Cerebellar nuclear complex (tissue), 1 donor: ENCODE measurements at regions not wholly inside any gene's neighbourhood (a gene's known extent, or its start where the extent isn't known, plus 50 kb on each side); places are given as distances from the start of the nearest gene placed in this dataset.
"Not testable (repeated sequence)": the region's sequence is repeated elsewhere in the genome, so short reads cannot be mapped to it uniquely, and the experiment has no call there.

Experiments used
- DNase-seq, 2 experiments: peaks; one replicate each; lab custom pipeline; 2025; lab: John Stamatoyannopoulos, UW

- no peak for DNase-seq
These were observed 67.9 kb downstream of the TTLL2 start for GRCh38 chr6:167392631-167393316.

DNA sequence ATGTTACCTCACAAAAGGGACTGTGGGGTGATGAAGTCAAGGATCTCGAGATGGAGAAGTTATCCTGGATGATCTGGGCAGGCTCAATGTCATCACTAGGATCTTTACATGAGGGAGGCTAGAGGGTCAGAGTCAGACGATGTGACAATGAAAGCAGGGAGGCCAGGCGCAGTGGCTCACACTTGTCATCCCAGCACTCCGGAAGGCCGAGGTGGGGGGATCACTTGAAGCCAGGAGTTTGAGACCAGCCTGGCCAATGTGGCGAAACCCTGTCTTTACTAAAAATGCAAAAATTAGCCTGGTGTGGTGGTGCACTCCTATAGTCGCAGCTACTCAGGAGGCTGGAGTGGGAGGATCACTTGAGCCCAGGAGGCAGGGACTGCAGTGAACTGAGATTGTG, 68.8 kb downstream of the TTLL2 start:
- no peak for DNase-seq

GRCh38 chr6:167394339-167394738, 69.5 kb downstream of the TTLL2 start:
- DNase-seq: no peak

- DNase-seq: no peak
These were observed 69.9 kb downstream of the TTLL2 start for GRCh38 chr6:167394820-167395219.

- no peak for DNase-seq
These were observed 71.3 kb downstream of the TTLL2 start for GRCh38 chr6:167396068-167396658.

- DNase-seq: no peak
These were observed 72.0 kb downstream of the TTLL2 start for GRCh38 chr6:167396659-167397490.

DNA sequence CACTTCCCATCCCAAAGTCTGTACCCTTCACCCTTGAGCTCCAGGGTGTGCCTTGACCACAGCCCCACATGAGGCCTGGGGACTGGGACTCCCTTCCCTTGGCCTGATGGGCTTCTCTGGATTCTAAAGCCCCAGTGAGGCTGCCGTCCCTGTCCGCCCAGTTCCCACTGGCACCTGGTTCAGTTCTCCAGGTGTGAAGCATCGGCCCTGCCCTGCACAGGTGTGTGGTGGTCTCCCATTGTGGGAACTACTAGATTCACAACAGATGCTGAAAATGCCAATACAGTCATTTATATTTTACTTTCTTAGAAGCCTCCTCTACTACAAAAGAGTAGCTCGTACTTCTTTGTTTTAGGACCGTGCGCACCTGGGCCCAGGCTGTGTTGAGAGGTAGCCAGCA, 72.8 kb downstream of the TTLL2 start:
- DNase-seq: no peak

DNA sequence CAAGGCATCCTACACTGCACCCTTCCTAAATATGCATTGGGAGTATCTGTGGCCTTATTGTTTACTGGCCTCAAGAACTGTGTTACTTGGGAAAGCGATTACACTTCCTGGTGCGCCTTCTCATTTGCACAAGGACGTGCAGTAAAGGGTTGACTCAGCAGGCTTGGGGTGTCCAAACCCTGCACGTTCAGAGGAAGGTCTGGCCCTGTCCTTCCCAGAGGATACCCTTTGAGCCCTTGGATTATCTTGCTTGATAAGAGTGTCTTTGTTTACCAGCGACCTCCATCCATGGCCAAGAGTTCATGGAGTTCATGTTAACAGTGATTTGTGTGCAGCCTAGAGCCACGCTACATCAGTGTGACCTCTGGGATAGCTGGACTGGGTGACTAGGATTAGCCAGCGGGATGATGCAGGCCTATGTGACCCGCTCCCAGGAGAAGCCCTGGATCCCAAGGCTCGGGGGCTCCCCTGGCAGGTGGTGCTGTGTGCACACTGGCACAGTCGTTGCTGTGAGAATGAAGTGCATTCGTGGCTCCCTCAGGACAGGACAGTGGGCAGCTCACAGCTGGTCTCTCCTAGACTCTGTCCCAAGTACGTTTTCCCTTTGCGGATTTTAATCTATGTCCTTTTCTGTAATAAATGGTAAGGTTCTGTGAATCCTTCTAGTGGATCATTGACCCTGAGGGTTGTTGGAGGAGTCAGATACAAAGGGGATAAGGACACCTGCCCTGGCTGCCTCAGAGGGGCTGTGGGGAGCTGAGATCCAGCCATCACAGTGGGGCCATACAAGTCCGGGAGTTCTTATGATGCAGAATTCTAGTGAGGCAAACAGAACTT, 73.5 kb downstream of the TTLL2 start:
- no peak for DNase-seq

- DNase-seq: no peak
These were observed 74.1 kb downstream of the TTLL2 start for GRCh38 chr6:167399051-167399387.

DNA sequence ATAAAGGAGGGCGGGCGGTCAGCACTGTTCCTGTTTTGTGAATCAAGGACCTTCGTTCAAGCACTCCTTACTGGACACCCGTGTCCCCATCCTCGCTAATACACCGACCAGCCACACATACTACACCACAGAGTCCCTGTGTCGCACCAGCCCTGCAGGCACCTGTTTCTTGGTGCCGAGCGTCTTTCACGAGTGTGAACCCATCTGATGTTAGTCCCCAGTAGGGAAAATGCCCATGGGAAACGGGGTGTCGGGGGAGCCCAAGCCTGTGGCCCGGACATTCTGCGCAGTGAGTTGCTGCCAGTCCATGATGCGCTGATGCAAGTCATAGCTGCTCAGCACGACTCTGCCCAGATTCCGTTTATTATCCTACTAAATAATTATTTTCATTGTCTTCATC, 74.7 kb downstream of the TTLL2 start:
- no peak for DNase-seq

DNA sequence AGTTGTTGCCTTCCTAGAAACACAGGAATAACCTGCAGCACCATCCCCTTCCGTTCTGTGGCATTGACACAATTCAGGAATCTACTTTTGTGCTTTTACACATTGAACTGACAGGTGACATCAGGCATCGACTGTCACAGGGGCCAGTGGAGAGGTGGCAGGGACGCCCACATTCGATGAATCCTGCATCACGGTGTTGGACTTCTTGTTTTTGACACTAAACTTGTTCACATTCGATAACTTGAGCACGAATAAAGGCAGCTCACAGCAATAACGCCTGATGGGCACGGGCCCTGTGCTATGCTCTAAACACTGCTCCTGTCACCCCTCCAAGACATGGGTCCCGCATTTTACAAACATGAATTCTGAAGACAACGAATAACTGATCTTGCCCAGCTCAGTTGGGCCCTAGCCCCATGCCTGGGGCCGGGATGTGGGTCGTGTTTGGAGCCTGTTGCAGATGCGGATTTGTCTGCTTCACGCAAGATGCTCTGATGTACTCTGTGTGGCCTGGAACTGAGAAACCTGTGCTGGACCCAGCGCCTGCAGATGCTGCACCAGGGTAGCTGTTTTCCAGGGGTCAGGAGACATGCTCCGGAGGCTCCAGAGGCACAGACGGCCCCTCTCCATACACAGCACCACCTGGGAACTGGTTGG, 75.7 kb downstream of the TTLL2 start:
- no peak for DNase-seq

DNA sequence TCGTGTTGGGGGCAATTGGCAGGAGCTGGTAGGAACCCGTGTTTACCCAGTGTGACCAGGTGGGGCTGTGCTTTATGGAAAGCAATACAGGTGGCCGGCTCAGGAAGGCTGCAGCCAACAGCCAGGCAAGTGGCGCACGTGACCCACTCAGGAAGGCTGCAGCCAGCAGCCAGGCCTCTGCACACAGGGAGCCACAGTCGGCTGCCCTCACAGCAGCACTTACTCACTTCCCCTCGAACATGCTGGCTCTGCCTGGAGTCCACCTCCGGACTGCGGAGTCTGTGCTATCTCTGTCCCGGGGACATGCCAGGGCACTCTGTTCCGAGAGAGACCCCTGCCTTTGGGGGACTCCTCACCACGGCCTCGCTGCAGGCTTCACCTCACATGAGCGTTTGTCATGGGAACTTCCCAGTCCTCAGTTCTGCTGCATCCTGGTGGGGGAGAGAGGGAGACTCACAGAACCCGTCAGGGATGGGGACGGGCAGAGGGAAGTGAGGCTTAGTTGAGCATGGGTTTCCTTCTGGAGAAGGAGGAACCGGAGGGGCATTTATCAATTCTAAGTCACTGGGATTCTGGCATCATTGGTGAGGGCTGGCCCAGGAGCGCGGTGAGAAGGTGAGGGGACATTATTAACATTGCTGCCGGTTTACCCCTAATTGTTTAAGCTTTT, 76.8 kb downstream of the TTLL2 start:
- no peak for DNase-seq

GRCh38 chr6:167402195-167402686, 77.4 kb downstream of the TTLL2 start:
- no peak for DNase-seq

GRCh38 chr6:167403427-167403826, 78.5 kb downstream of the TTLL2 start:
- no peak for DNase-seq

DNA sequence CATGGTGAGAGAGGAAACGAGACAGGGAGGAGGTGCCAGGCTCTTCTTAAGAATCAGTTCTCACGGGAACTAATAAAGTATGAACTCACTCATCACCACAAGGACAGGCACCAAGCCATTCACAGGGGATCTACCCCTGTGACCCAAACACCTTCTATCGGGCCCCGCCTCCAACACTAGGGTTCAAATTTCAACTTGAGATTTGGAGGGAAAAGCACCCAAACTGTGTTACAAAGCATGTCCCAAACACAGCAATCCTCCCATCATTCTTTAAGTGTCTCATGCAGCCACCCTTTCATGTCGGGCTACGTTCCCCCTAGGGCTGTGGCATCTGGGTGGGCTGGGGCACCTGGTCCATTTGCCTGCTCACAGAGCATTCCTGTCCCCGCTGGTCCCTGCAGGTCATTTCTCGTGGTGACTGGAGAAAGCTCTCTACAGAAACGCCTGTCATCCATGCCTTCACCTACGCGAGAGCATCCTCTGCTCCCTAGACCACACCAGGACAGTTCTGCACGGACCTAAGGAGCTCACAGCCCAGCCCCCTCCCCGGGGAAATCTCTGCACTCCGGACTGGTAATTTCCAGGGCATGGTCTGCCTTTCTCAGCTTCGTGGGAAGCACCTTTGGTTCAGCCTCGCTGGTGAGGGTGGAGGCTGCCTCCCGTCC, 79.6 kb downstream of the TTLL2 start:
- no peak for DNase-seq

DNA sequence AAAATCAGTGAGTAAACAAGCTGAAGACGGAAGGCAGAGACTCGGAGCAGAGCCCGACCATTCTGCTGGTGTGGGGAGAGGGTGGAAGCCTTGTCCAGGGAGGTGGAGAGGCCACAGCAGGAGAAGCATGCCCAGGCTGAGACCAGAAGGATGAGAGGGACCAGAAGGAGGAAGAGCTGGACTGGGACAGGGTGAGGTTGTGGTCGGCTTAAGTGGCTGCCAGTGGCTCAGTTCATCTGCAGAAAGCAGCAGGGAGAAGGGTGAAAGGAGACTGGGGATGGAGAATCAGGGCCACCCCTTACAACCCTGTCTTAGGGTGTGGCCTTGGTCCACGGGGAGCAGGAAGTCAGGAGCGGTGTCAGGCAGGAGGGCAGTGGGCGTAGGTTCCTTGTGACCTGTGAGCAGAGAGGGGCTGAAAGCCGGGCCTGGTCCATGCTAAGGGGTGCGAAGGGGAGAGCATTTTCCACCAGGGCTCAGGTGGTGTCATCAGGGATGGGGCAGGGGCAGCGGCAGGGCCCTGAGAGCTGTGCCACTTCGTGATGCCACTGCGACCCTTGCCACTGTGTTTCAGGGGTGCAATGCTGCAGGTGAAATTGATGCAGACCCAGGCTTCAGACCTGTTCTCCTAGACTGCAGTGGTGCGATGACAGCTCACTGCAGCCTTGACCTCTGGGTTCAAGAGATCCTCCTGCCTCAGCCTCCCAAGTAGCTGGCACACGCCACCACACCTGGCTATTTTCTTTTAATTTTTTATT, 81.1 kb downstream of the TTLL2 start:
- DNase-seq: no peak

GRCh38 chr6:167406533-167407238, 81.8 kb downstream of the TTLL2 start:
- DNase-seq: not testable (repeated sequence)

DNA sequence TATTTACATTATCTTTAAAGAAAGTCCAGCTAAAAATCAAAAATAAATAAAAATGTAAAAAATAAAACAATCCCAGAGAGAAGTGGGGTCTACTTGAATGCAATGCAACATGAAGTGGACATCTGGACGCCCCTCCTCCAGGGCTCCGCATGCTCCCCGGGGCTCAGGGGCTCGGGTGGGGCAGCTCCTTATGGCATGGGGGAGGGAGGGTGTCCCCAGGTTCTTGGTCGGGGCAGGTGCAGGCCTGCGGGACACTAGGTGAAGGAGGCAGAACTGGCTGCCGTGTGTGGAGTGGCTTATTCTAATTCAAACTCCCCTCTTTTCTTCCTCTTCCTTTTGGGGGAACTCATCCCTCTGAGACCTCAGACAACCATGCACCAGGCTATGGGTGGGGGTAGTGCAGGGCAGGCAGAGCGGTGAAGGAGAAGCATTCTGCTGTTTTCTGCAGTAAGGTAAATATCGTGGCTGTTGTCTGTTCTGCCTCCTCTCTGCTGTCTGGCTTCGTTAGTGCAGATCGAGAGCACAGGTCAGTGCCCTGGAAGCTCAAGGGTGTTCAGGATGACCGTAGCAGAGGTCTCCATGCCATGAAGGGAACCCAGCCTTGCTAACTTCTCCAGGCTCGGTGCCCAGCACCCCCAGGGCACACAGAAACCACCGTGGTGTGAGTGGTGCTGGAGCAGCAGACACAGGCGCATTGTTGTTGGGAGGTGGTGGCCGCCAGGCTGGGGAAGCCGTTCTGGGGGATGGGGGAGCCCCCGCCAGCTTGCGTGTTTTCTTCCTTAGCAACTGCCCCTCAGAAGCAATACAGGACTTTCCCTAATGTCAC, 82.6 kb downstream of the TTLL2 start:
- no peak for DNase-seq
